H1 (cell line): ENCODE measurements at regions not wholly inside any gene's neighbourhood (a gene's known extent, or its start where the extent isn't known, plus 50 kb on each side); places are given as distances from the start of the nearest gene placed in this dataset.

Experiments
- CTCF ChIA-PET: fragments of 300-600 bp; sonication (Branson Sonifier 250); formaldehyde crosslinking; loops from one replicate; lab custom pipeline; 2021; ENCODE audit not compliant: partially characterized antibody; lab: Charles Lee
- POLR2A ChIA-PET: fragments of 300-600 bp; sonication (Branson Sonifier 250); formaldehyde crosslinking; loops from one replicate; lab custom pipeline; 2021; ENCODE audit warnings: inconsistent platforms; ENCODE audit not compliant: partially characterized antibody; lab: Charles Lee
- DNase-seq, 2 experiments: peaks; one replicate each; pipeline versions ENCODE4 v3.0.0 to v3.0.0-alpha.2; 2010 to 2022; ENCODE audit warnings: low spot score in 2 of 2, low read depth in 1 of 2, mixed read lengths in 1 of 2
- FAIRE-seq: peaks from 2 replicates; lab custom pipeline; 2011; peaks lifted over from hg19 to GRCh38; lab: Jason Lieb, UNC
- H2AFZ ChIP-seq: 2 replicates; pipeline ENCODE4 v1.8.1; 2012; ENCODE audit warnings: low read length, inconsistent platforms
- H2AK5ac ChIP-seq: 2 replicates; pipeline ENCODE4 v1.6.1; 2013; ENCODE audit warnings: low read depth, low read length
- H2BK120ac ChIP-seq: replicated peaks from 2 replicates; pipeline ENCODE3; 2013; ENCODE audit warnings: low read depth, low read length, inconsistent platforms
- H2BK12ac ChIP-seq: 2 replicates; pipeline ENCODE4 v1.6.1; 2013; ENCODE audit warnings: low read depth, low read length
- H2BK15ac ChIP-seq: 2 replicates; pipeline ENCODE4 v1.6.1; 2013; ENCODE audit warnings: low read length
- H2BK20ac ChIP-seq: 2 replicates; pipeline ENCODE4 v1.6.1; 2013; ENCODE audit warnings: low read length
- H2BK5ac ChIP-seq: 2 replicates; pipeline ENCODE4 v1.6.1; 2013; ENCODE audit warnings: low read depth, low read length
- H3K14ac ChIP-seq: 2 replicates; pipeline ENCODE4 v1.6.1; 2013; ENCODE audit warnings: inconsistent platforms; ENCODE audit not compliant: insufficient read length
- H3K18ac ChIP-seq: 2 replicates; pipeline ENCODE4 v1.6.1; 2013; ENCODE audit warnings: low read length; ENCODE audit errors: extremely low read depth
- H3K23ac ChIP-seq: 2 replicates; pipeline ENCODE4 v1.6.1; 2013; ENCODE audit warnings: inconsistent platforms; ENCODE audit not compliant: insufficient read length
- H3K23me2 ChIP-seq: 2 replicates; pipeline ENCODE4 v1.6.1; 2013; ENCODE audit warnings: low read depth, low read length
- H3K27ac ChIP-seq: 2 replicates; pipeline ENCODE4 v1.6.1; 2011; ENCODE audit warnings: low read depth, low read length, inconsistent platforms
- H3K27me3 ChIP-seq, 4 experiments: replicated peaks in 1 of 4; 1 replicate in 1 of 4; 2 replicates in 3 of 4; pipeline versions ENCODE4 v1.6.1 to v1.8.1; 2011 to 2013; ENCODE audit warnings: low read length in 3 of 4, mild to moderate bottlenecking in 3 of 4, inconsistent platforms in 2 of 4, mixed read lengths in 2 of 4, moderate library complexity in 1 of 4; ENCODE audit not compliant: control insufficient read depth in 3 of 4, insufficient read depth in 3 of 4; ENCODE audit errors: extremely low read depth in 1 of 4
- H3K36me3 ChIP-seq, 4 experiments: 2 replicates each; pipeline versions ENCODE4 v1.6.1 to v1.8.1; 2011 to 2013; ENCODE audit warnings: mild to moderate bottlenecking in 4 of 4, low read length in 3 of 4, moderate library complexity in 2 of 4, control low read depth in 1 of 4, inconsistent platforms in 1 of 4; ENCODE audit not compliant: insufficient read depth in 4 of 4, control insufficient read depth in 2 of 4
- H3K4ac ChIP-seq: replicated peaks from 2 replicates; pipeline ENCODE3; 2013; ENCODE audit warnings: low read length, low read depth, mixed read lengths, inconsistent platforms; ENCODE audit not compliant: insufficient read length
- H3K4me1 ChIP-seq, 4 experiments: replicated peaks in 1 of 4; 1 replicate in 1 of 4; 2 replicates in 3 of 4; pipeline versions ENCODE4 v1.6.1 to v1.8.1; 2011 to 2013; ENCODE audit warnings: low read length in 3 of 4, inconsistent platforms in 2 of 4, mixed read lengths in 1 of 4; ENCODE audit not compliant: insufficient read depth in 4 of 4, control insufficient read depth in 3 of 4
- H3K4me2 ChIP-seq, 2 experiments: 2 replicates each; pipeline versions ENCODE4 v1.6.1 to v1.8.1; 2011 to 2013; ENCODE audit warnings: low read depth in 2 of 2, low read length in 2 of 2, control low read depth in 1 of 2, inconsistent platforms in 1 of 2, mild to moderate bottlenecking in 1 of 2; ENCODE audit not compliant: insufficient read depth in 1 of 2
- H3K4me3 ChIP-seq, 4 experiments: fragments of 200-600, 300-600 bp in 1 of 4; sonication (generic), shearing (Covaris generic), sonication (Bioruptor Twin) in 1 of 4; 2 replicates each; pipeline versions ENCODE4 v1.5.1 to v1.8.1; 2011 to 2016; ENCODE audit warnings: low read length in 4 of 4, low read depth in 3 of 4, control low read depth in 2 of 4, inconsistent platforms in 2 of 4, mild to moderate bottlenecking in 2 of 4, mixed read lengths in 1 of 4, moderate library complexity in 1 of 4; ENCODE audit not compliant: insufficient read depth in 2 of 4; ENCODE audit errors: extremely low read depth in 1 of 4
- H3K56ac ChIP-seq: replicated peaks from 2 replicates; pipeline ENCODE3; 2013; ENCODE audit warnings: low read depth, mild to moderate bottlenecking, mixed read lengths, low read length, inconsistent platforms; ENCODE audit not compliant: insufficient read length
- H3K79me1 ChIP-seq: 2 replicates; pipeline ENCODE4 v1.6.1; 2013; ENCODE audit warnings: low read depth, low read length, control low read depth
- H3K79me2 ChIP-seq, 2 experiments: 2 replicates each; pipeline versions ENCODE4 v1.6.1 to v1.8.1; 2012 to 2013; ENCODE audit warnings: low read length in 2 of 2, mild to moderate bottlenecking in 2 of 2, inconsistent platforms in 1 of 2; ENCODE audit not compliant: insufficient read depth in 2 of 2, control insufficient read depth in 1 of 2
- H3K9ac ChIP-seq, 4 experiments: replicated peaks in 1 of 4; 1 replicate in 1 of 4; 2 replicates in 3 of 4; pipeline versions ENCODE4 v1.6.1 to v1.8.1; 2011 to 2013; ENCODE audit warnings: low read depth in 3 of 4, low read length in 3 of 4, control low read depth in 2 of 4, mild to moderate bottlenecking in 2 of 4, moderate library complexity in 2 of 4, inconsistent platforms in 1 of 4; ENCODE audit errors: extremely low read depth in 1 of 4
- H3K9me3 ChIP-seq, 2 experiments: 2 replicates each; pipeline versions ENCODE4 v1.6.1 to v1.8.1; 2012 to 2013; ENCODE audit warnings: mild to moderate bottlenecking in 2 of 2, moderate library complexity in 2 of 2, control low read depth in 1 of 2, inconsistent platforms in 1 of 2, low read depth in 1 of 2, low read length in 1 of 2, mixed read lengths in 1 of 2; ENCODE audit not compliant: insufficient read depth in 2 of 2
- H4K20me1 ChIP-seq, 2 experiments: replicated peaks in 1 of 2; 2 replicates each; pipeline versions ENCODE3 to v1.8.1; 2011 to 2013; ENCODE audit warnings: inconsistent platforms in 2 of 2, low read length in 2 of 2, mild to moderate bottlenecking in 1 of 2; ENCODE audit not compliant: insufficient read depth in 2 of 2, control insufficient read depth in 1 of 2
- H4K5ac ChIP-seq: 2 replicates; pipeline ENCODE4 v1.6.1; 2013; ENCODE audit warnings: low read length, low read depth, mixed read lengths, inconsistent platforms; ENCODE audit not compliant: insufficient read length
- H4K8ac ChIP-seq: 2 replicates; pipeline ENCODE4 v1.8.0; 2013; ENCODE audit warnings: mild to moderate bottlenecking, moderate library complexity, low read length, inconsistent platforms; ENCODE audit not compliant: insufficient read depth; ENCODE audit errors: extremely low read depth
- H4K91ac ChIP-seq: replicated peaks from 2 replicates; pipeline ENCODE3; 2013; ENCODE audit warnings: low read length, mixed read lengths, inconsistent platforms; ENCODE audit not compliant: insufficient read length
- TAF1 ChIP-seq: IDR thresholded peaks from 2 replicates; pipeline ENCODE4 v1.6.1; 2011; ENCODE audit warnings: mild to moderate bottlenecking, low read depth, low read length
- TBP ChIP-seq: IDR thresholded peaks from 2 replicates; pipeline ENCODE4 v1.6.1; 2011; ENCODE audit warnings: low read depth, low read length, improper control_type of control experiment
- WGBS, 2 experiments: shearing (Covaris generic) in 1 of 2; methylation state at CpG; one replicate each; pipeline versions ENCODE4 v1.1.6 to v1.1.7; 2013 to 2015; ENCODE audit warnings: low lambda C conversion rate in 2 of 2, mixed read lengths in 2 of 2, inconsistent platforms in 1 of 2, low coverage in 1 of 2, missing lambda C conversion rate in 1 of 2; ENCODE audit not compliant: insufficient replicate concordance in 2 of 2, insufficient coverage in 1 of 2, insufficient read length in 1 of 2; ENCODE audit errors: extremely low coverage in 1 of 2, missing lambda C conversion rate in 1 of 2; 5-methylcytosine and 5-hydroxymethylcytosine counted together

DNA sequence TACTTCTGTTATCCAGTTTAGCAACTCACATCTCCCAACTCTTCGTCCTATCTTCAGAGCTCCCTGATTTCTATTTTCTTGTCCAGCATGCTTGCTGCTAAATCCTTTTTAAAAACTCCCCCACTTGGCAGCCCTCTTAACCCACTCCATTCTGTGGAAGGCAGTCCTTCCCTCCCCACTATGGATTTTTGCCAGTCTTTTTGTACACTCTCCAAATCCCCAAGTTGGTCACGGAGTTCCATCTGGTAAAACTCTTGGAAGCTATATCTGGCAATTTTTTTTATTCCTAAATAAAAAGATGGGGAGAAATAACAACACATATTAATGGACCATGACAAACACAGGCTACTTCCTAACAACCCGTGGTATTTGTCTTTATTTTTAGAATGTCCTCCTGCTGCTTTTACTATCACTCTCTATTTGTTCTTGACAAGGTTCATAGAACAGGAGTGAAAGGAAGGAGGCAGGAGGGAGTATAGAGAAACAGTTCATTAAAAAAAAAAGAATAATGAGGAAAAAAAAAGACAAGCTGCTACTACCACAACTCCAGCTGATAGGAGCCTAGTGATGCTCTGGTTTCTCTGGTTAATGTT is 120.0 kb upstream of the THSD7B start:
- FAIRE-seq, result no peak
- Histone ChIP-seq H3K4ac (no peak overlapping the region), H4K91ac (no peak overlapping the region), H3K4me2 (no peak overlapping the region), H3K14ac (no peak overlapping the region), H3K56ac (no peak overlapping the region), H2BK120ac (no peak overlapping the region), H2BK12ac (no peak overlapping the region), H3K79me1 (no peaks in the 10 kb centered on the region), H3K4me3 (no peak overlapping the region), H3K23ac (no peak overlapping the region), H2AFZ (no peak overlapping the region), H2BK5ac (no peak overlapping the region), H3K23me2 (no peaks in the 10 kb centered on the region), H4K5ac (no peak overlapping the region), H2BK20ac (no peak overlapping the region), H3K9ac (no peak overlapping the region), H3K4me1 (no peaks in the 10 kb centered on the region), H3K27ac (no peak overlapping the region), H2AK5ac (no peak overlapping the region), H4K20me1 (no peaks in the 10 kb centered on the region), H4K8ac (no peak overlapping the region), H3K79me2 (no peaks in the 10 kb centered on the region), H3K9me3 (no peaks in the 10 kb centered on the region), H3K18ac (no peak overlapping the region), H3K27me3 (no peaks in the 10 kb centered on the region), H3K36me3 (no peaks in the 10 kb centered on the region), H2BK15ac (no peak overlapping the region)
- DNase-seq, result no peak
- ChIA-PET CTCF (interaction anchor here (0.6 to 1.2 kb wide), 2 partner anchors 17 to 92 kb away, joined by 3 read pairs; no protein-coding TSS in a partner anchor), POLR2A (no interaction called here)
- 95% methylated on average over 3 of the region's 3 CpGs; no CpG with 5 or more reads in 1 of the 2 experiments for WGBS, 2 experiments
- TF ChIP-seq TBP (no peak), TAF1 (no peak)
